ENCODE measurements at regions not wholly inside any gene's neighbourhood (a gene's known extent, or its start where the extent isn't known, plus 50 kb on each side); places are given as distances from the start of the nearest gene placed in this dataset.

DNA sequence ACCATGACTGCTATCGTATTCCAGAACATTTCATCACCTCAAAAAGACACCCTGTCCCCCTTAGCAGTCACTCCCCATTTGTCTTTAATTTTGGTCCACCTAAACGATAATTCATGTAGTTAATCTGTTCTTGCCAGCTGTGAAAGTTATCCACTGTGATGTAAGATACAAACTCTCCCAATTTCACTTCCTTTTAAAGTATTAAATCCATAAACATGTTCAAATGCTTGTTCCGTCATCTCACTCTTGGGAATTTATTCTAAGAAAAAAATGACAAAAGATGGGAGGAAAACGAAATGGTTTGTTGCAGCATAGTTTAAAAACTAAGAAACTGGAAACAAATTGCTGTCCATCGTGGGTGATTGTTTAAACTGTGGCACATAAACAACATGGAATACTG is 53.7 kb upstream of the IRF2 start:
- DNase-seq, result no peak

GRCh38 chr4:184526228-184526627 is 51.9 kb upstream of the IRF2 start:
- no peak for DNase-seq
